SK-N-SH treated with all-trans-retinoic acid at 6 μM for 48 hours (cell line): ENCODE measurements at regions not wholly inside any gene's neighbourhood (a gene's known extent, or its start where the extent isn't known, plus 50 kb on each side); places are given as distances from the start of the nearest gene placed in this dataset.

ENCODE experiments used
- ATAC-seq: fragments of 200-7000 bp; cut with Tn5 transposase; 3 replicates; pipeline ENCODE4 v1.9.1; 2020; ENCODE audit warnings: mild to moderate bottlenecking, moderate library complexity
- ARNTL ChIP-seq: fragments of 450-650 bp; formaldehyde crosslinking; IDR thresholded peaks from 2 replicates; pipeline ENCODE4 v1.5.0; 2020; ENCODE audit warnings: low read depth, mild to moderate bottlenecking, moderate library complexity, borderline replicate concordance
- BACH2 ChIP-seq: fragments of 250-450 bp; sonication (Bioruptor Pico); IDR thresholded peaks from 2 replicates; pipeline ENCODE4 v1.9.0; 2021; ENCODE audit warnings: mild to moderate bottlenecking, borderline replicate concordance
- CSDC2 ChIP-seq: fragments of 250-450 bp; sonication (Bioruptor Pico); IDR thresholded peaks from 2 replicates; pipeline ENCODE4 v1.5.0; 2020; ENCODE audit warnings: mild to moderate bottlenecking, moderate library complexity
- GLIS3 ChIP-seq: fragments of 250-450 bp; sonication (Bioruptor Pico); IDR thresholded peaks from 2 replicates; pipeline ENCODE4 v1.5.0; 2020; ENCODE audit warnings: mild to moderate bottlenecking, moderate library complexity
- ISL1 ChIP-seq: fragments of 250-450 bp; sonication (Bioruptor Pico); IDR thresholded peaks from 2 replicates; pipeline ENCODE4 v2.1.2; 2022; ENCODE audit warnings: mild to moderate bottlenecking, moderate library complexity
- PPARA ChIP-seq: fragments of 250-450 bp; sonication (Bioruptor Pico); IDR thresholded peaks from 2 replicates; pipeline ENCODE4 v1.5.0; 2020; ENCODE audit warnings: mild to moderate bottlenecking, borderline replicate concordance
- RARB ChIP-seq: fragments of 250-450 bp; sonication (Bioruptor Pico); IDR thresholded peaks from 2 replicates; pipeline ENCODE4 v1.8.0; 2021; ENCODE audit warnings: mild to moderate bottlenecking, moderate library complexity
- SNAI2 ChIP-seq: fragments of 250-450 bp; sonication (Bioruptor Pico); IDR thresholded peaks from 2 replicates; pipeline ENCODE4 v1.5.0; 2020; ENCODE audit warnings: mild to moderate bottlenecking, moderate library complexity
- TCF4 ChIP-seq: fragments of 250-450 bp; sonication (Bioruptor Pico); IDR thresholded peaks from 2 replicates; pipeline ENCODE4 v1.8.0; 2021; ENCODE audit warnings: mild to moderate bottlenecking, moderate library complexity, borderline replicate concordance
- TOX ChIP-seq: fragments of 250-450 bp; sonication (Bioruptor Pico); IDR thresholded peaks from 2 replicates; pipeline ENCODE4 v1.8.0; 2021; ENCODE audit warnings: mild to moderate bottlenecking, moderate library complexity, borderline replicate concordance
- ZC3H10 ChIP-seq: fragments of 250-450 bp; sonication (Bioruptor Pico); IDR thresholded peaks from 2 replicates; pipeline ENCODE4 v1.5.1; 2021; ENCODE audit warnings: mild to moderate bottlenecking, moderate library complexity
- ZFP3 ChIP-seq: fragments of 250-450 bp; sonication (Bioruptor Pico); IDR thresholded peaks from 2 replicates; pipeline ENCODE4 v1.5.0; 2020; ENCODE audit warnings: mild to moderate bottlenecking, moderate library complexity
- ZFP30 ChIP-seq: fragments of 450-650 bp; formaldehyde crosslinking; IDR thresholded peaks from 2 replicates; pipeline ENCODE4 v1.5.0; 2022; ENCODE audit warnings: mild to moderate bottlenecking, moderate library complexity
- ZNF565 ChIP-seq: fragments of 450-650 bp; formaldehyde crosslinking; conservative IDR thresholded peaks from 2 replicates; pipeline ENCODE4 v1.5.0; 2020; ENCODE audit warnings: low read depth, mild to moderate bottlenecking, moderate library complexity
- ZNF70 ChIP-seq: fragments of 450-650 bp; formaldehyde crosslinking; IDR thresholded peaks from 2 replicates; pipeline ENCODE4 v1.5.0; 2020; ENCODE audit warnings: mild to moderate bottlenecking, moderate library complexity
- ZNF8 ChIP-seq: fragments of 450-650 bp; formaldehyde crosslinking; IDR thresholded peaks from 2 replicates; pipeline ENCODE4 v1.5.0; 2020; ENCODE audit warnings: mild to moderate bottlenecking, moderate library complexity
- TF ChIP-seq, protein P1 (sequence below): fragments of 250-450 bp; sonication (Bioruptor Pico); IDR thresholded peaks from 2 replicates; pipeline ENCODE4 v1.5.1; 2020; ENCODE audit warnings: low read depth, mild to moderate bottlenecking, moderate library complexity
- TF ChIP-seq, protein P2 (sequence below): fragments of 250-450 bp; sonication (Bioruptor Pico); IDR thresholded peaks from 2 replicates; pipeline ENCODE4 v1.5.0; 2020; ENCODE audit warnings: mild to moderate bottlenecking, moderate library complexity
- TF ChIP-seq, protein P3 (sequence below): fragments of 250-450 bp; sonication (Bioruptor Pico); IDR thresholded peaks from 2 replicates; pipeline ENCODE4 v1.5.1; 2021; ENCODE audit warnings: mild to moderate bottlenecking, moderate library complexity
- TF ChIP-seq, protein P4 (sequence below): fragments of 250-450 bp; sonication (Bioruptor Pico); IDR thresholded peaks from 2 replicates; pipeline ENCODE4 v1.8.0; 2021; ENCODE audit warnings: low read depth, mild to moderate bottlenecking, moderate library complexity, borderline replicate concordance
- TF ChIP-seq, protein P5 (sequence below): fragments of 250-450 bp; sonication (Bioruptor Pico); IDR thresholded peaks from 2 replicates; pipeline ENCODE4 v1.8.0; 2020; ENCODE audit warnings: mild to moderate bottlenecking, moderate library complexity, borderline replicate concordance

DNA sequence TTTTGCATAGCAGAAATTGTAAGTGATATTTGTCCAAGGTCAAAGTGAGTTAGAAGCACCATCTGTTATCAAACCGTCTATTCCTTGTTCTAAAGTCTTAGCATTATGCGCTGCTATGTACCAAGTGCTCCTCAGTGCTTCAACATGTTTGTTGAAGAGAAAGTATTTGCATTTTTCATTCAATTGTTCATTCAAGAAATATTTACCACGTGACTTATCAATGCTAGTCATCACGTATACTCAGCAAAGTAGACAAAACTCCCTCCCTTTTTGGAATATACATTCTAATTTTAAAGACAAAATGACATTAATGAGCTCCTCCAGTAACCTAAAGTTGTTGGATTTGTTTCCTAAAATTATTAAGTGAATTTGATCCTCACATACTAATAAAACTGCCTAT lies 388.0 kb upstream of the CDH8 start:
- TF ChIP-seq GLIS3 (CRISPR knock-in tag) (no peak), ZNF565 (CRISPR knock-in tag) (no peak)
- no peak for ATAC-seq

DNA sequence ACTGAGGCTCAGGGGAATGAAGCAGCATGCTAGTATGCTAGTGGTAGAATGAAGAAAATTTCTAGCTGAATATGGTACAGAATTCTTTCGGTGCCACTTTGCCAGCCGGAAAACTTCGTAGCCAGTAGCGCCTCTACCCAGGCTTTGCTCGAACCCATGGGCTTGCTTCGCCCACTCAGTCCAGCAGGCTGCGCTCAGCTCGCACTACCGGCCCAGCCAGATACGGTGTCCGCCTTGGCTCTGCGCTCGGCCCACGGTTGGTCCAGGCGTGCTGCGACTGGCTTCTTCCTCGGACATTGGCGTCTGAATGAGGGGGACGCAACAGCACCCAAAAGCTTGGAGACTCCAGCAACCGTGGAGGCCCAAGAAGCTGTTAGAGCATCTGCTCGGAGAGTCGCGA lies 372.5 kb upstream of the CDH8 start:
- ATAC-seq: no peak
- TF ChIP-seq PPARA (CRISPR knock-in tag) (no peak), ZNF565 (CRISPR knock-in tag) (no peak), CSDC2 (CRISPR knock-in tag) (no peak), ZNF70 (no peak), ZFP3 (CRISPR knock-in tag) (no peak), BACH2 (CRISPR knock-in tag) (no peak), ARNTL (no peak), ISL1 (CRISPR knock-in tag) (no peak), TCF4 (CRISPR knock-in tag) (no peak), ZFP30 (no peak), SNAI2 (CRISPR knock-in tag) (no peak), RARB (CRISPR knock-in tag) (no peak), ZC3H10 (no peak), ZNF8 (CRISPR knock-in tag) (no peak)
- TF ChIP-seq, protein P1, sequence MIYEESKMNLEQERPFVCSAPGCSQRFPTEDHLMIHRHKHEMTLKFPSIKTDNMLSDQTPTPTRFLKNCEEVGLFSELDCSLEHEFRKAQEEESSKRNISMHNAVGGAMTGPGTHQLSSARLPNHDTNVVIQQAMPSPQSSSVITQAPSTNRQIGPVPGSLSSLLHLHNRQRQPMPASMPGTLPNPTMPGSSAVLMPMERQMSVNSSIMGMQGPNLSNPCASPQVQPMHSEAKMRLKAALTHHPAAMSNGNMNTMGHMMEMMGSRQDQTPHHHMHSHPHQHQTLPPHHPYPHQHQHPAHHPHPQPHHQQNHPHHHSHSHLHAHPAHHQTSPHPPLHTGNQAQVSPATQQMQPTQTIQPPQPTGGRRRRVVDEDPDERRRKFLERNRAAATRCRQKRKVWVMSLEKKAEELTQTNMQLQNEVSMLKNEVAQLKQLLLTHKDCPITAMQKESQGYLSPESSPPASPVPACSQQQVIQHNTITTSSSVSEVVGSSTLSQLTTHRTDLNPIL (CRISPR knock-in tag): no peak
- TF ChIP-seq, protein P2, sequence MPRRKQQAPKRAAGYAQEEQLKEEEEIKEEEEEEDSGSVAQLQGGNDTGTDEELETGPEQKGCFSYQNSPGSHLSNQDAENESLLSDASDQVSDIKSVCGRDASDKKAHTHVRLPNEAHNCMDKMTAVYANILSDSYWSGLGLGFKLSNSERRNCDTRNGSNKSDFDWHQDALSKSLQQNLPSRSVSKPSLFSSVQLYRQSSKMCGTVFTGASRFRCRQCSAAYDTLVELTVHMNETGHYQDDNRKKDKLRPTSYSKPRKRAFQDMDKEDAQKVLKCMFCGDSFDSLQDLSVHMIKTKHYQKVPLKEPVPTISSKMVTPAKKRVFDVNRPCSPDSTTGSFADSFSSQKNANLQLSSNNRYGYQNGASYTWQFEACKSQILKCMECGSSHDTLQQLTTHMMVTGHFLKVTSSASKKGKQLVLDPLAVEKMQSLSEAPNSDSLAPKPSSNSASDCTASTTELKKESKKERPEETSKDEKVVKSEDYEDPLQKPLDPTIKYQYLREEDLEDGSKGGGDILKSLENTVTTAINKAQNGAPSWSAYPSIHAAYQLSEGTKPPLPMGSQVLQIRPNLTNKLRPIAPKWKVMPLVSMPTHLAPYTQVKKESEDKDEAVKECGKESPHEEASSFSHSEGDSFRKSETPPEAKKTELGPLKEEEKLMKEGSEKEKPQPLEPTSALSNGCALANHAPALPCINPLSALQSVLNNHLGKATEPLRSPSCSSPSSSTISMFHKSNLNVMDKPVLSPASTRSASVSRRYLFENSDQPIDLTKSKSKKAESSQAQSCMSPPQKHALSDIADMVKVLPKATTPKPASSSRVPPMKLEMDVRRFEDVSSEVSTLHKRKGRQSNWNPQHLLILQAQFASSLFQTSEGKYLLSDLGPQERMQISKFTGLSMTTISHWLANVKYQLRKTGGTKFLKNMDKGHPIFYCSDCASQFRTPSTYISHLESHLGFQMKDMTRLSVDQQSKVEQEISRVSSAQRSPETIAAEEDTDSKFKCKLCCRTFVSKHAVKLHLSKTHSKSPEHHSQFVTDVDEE: no peak
- TF ChIP-seq, protein P3, sequence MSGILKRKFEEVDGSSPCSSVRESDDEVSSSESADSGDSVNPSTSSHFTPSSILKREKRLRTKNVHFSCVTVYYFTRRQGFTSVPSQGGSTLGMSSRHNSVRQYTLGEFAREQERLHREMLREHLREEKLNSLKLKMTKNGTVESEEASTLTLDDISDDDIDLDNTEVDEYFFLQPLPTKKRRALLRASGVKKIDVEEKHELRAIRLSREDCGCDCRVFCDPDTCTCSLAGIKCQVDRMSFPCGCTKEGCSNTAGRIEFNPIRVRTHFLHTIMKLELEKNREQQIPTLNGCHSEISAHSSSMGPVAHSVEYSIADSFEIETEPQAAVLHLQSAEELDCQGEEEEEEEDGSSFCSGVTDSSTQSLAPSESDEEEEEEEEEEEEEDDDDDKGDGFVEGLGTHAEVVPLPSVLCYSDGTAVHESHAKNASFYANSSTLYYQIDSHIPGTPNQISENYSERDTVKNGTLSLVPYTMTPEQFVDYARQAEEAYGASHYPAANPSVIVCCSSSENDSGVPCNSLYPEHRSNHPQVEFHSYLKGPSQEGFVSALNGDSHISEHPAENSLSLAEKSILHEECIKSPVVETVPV (CRISPR knock-in tag): no peak

DNA sequence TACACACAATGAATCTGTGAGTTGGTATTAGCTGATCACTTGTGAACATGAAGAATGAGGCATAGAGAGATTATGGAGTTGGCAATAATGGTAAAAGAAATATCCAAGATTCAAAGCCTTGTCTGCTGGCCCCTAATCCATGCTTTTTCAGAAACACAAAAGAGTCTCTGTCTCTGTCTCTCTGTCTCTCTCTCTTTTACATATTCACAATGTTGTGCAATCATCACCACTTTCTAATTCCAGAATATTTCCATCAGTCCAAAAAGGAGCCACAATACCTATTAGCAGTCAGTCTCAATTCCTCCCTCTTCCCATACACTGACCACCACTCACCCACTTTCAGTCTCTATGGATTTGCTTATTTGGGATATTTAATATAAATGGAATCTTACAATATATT lies 370.1 kb upstream of the CDH8 start:
- no peak for ATAC-seq
- no peak for TF ChIP-seq RARB (CRISPR knock-in tag)
- TF ChIP-seq, protein P2: no peak
- TF ChIP-seq ARNTL: no peak
- TF ChIP-seq TOX: no peak
- no peak for TF ChIP-seq BACH2 (CRISPR knock-in tag)
- TF ChIP-seq, protein P4, sequence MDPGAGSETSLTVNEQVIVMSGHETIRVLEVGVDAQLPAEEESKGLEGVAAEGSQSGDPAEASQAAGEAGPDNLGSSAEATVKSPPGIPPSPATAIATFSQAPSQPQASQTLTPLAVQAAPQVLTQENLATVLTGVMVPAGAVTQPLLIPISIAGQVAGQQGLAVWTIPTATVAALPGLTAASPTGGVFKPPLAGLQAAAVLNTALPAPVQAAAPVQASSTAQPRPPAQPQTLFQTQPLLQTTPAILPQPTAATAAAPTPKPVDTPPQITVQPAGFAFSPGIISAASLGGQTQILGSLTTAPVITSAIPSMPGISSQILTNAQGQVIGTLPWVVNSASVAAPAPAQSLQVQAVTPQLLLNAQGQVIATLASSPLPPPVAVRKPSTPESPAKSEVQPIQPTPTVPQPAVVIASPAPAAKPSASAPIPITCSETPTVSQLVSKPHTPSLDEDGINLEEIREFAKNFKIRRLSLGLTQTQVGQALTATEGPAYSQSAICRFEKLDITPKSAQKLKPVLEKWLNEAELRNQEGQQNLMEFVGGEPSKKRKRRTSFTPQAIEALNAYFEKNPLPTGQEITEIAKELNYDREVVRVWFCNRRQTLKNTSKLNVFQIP (CRISPR knock-in tag): no peak
- TF ChIP-seq ISL1 (CRISPR knock-in tag): no peak
- TF ChIP-seq ZFP30: no peak
- no peak for TF ChIP-seq TCF4 (CRISPR knock-in tag)
- TF ChIP-seq ZFP3 (CRISPR knock-in tag): no peak
- no peak for TF ChIP-seq GLIS3 (CRISPR knock-in tag)
- TF ChIP-seq ZNF565 (CRISPR knock-in tag): no peak
- TF ChIP-seq, protein P5, sequence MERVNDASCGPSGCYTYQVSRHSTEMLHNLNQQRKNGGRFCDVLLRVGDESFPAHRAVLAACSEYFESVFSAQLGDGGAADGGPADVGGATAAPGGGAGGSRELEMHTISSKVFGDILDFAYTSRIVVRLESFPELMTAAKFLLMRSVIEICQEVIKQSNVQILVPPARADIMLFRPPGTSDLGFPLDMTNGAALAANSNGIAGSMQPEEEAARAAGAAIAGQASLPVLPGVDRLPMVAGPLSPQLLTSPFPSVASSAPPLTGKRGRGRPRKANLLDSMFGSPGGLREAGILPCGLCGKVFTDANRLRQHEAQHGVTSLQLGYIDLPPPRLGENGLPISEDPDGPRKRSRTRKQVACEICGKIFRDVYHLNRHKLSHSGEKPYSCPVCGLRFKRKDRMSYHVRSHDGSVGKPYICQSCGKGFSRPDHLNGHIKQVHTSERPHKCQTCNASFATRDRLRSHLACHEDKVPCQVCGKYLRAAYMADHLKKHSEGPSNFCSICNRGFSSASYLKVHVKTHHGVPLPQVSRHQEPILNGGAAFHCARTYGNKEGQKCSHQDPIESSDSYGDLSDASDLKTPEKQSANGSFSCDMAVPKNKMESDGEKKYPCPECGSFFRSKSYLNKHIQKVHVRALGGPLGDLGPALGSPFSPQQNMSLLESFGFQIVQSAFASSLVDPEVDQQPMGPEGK (CRISPR knock-in tag): no peak
- TF ChIP-seq ZC3H10: no peak
- TF ChIP-seq SNAI2 (CRISPR knock-in tag): no peak
